K562 (cell line): ENCODE measurements at regions not wholly inside any gene's neighbourhood (a gene's known extent, or its start where the extent isn't known, plus 50 kb on each side); places are given as distances from the start of the nearest gene placed in this dataset.

Experiments used
- ATAC-seq: fragments of 200-7000 bp; cut with Tn5 transposase; 3 replicates; pipeline ENCODE4 v1.9.1; 2020; ENCODE audit warnings: moderate library complexity
- BruUV-seq: library from RNA; stranded (reverse); fragments of 400-500 nt; replicated peaks from 2 replicates; lab custom pipeline; 2021; lab: Mats Ljungman, UMichigan
- CTCF ChIA-PET: fragments of 300-600 bp; formaldehyde crosslinking; extraction: SDS; loops from one replicate; lab custom pipeline; 2021; ENCODE audit warnings: low intra/inter-chr PET ratio; lab: Yijun Ruan, JAX
- POLR2A ChIA-PET: fragments of 300-600, 350-650 bp; sonication (Branson Sonifier 250); formaldehyde crosslinking; extraction: SDS; loops from one replicate; lab custom pipeline; 2021; ENCODE audit warnings: antibody characterized with exemption, inconsistent platforms; lab: Yijun Ruan, JAX
- DNase-seq, 4 experiments: peaks; one replicate each; pipeline versions ENCODE4 v3.0.0 to v3.0.0-alpha.2; 2011 to 2018; ENCODE audit warnings: low spot score in 3 of 4, mixed read lengths in 3 of 4; ENCODE audit errors: extremely low read depth in 1 of 4
- FAIRE-seq: peaks from 2 replicates; lab custom pipeline; 2011; peaks lifted over from hg19 to GRCh38; lab: Jason Lieb, UNC
- H2AFZ ChIP-seq: 2 replicates; pipeline ENCODE4 v1.6.0; 2011; ENCODE audit warnings: low read depth, low read length, control low read depth, inconsistent platforms
- H3K27ac ChIP-seq: fragments of 200-600 bp; 3 replicates; pipeline ENCODE4 v1.8.0; 2011; ENCODE audit warnings: low read depth, mild to moderate bottlenecking, control low read depth, inconsistent platforms, low read length, moderate library complexity, mixed read lengths; ENCODE audit errors: extremely low read depth
- H3K27me3 ChIP-seq, 2 experiments: fragments of 300-600 bp in 1 of 2; 2 replicates in 1 of 2; 3 replicates in 1 of 2; pipeline versions ENCODE4 v1.6.0 to v1.8.0; 2011; ENCODE audit warnings: inconsistent platforms in 2 of 2, low read length in 2 of 2, mild to moderate bottlenecking in 1 of 2, mixed read lengths in 1 of 2, moderate library complexity in 1 of 2; ENCODE audit not compliant: control insufficient read depth in 2 of 2, insufficient read depth in 2 of 2
- H3K36me3 ChIP-seq: fragments of 300-600 bp; 3 replicates; pipeline ENCODE4 v1.8.0; 2011; ENCODE audit warnings: mild to moderate bottlenecking, low read length, inconsistent platforms; ENCODE audit not compliant: control insufficient read depth, insufficient read depth
- H3K4me1 ChIP-seq, 2 experiments: fragments of 200-600 bp in 1 of 2; replicated peaks in 1 of 2; 2 replicates in 1 of 2; 3 replicates in 1 of 2; pipeline versions ENCODE4 v1.5.1 to v1.8.0; 2011; ENCODE audit warnings: inconsistent platforms in 2 of 2, low read length in 2 of 2, mild to moderate bottlenecking in 1 of 2, mixed read lengths in 1 of 2, moderate library complexity in 1 of 2; ENCODE audit not compliant: control insufficient read depth in 2 of 2, insufficient read depth in 2 of 2
- H3K4me2 ChIP-seq: 2 replicates; pipeline ENCODE4 v1.6.1; 2011; ENCODE audit warnings: low read length, control low read depth, inconsistent platforms, mixed read lengths; ENCODE audit not compliant: insufficient read depth
- H3K4me3 ChIP-seq: fragments of 200-600 bp; sonication (generic), shearing (Covaris generic); 2 replicates; pipeline ENCODE4 v1.5.1; 2016; ENCODE audit warnings: control low read depth, inconsistent platforms
- H3K79me2 ChIP-seq: fragments of 200-600 bp; 3 replicates; pipeline ENCODE4 v1.8.0; 2011; ENCODE audit warnings: low read length, inconsistent platforms; ENCODE audit not compliant: control insufficient read depth, insufficient read depth
- H3K9ac ChIP-seq, 2 experiments: 2 replicates each; pipeline versions ENCODE4 v1.6.0 to v1.6.1; 2011; ENCODE audit warnings: low read depth in 2 of 2, low read length in 2 of 2, control low read depth in 1 of 2, inconsistent platforms in 1 of 2, mild to moderate bottlenecking in 1 of 2, mixed read lengths in 1 of 2; ENCODE audit not compliant: insufficient read depth in 1 of 2
- H3K9me1 ChIP-seq: one replicate; pipeline ENCODE4 v1.6.0; 2011; ENCODE audit warnings: inconsistent platforms, mild to moderate bottlenecking, low read length, moderate library complexity; ENCODE audit not compliant: control insufficient read depth, insufficient read depth
- H3K9me3 ChIP-seq: replicated peaks from 2 replicates; pipeline ENCODE4 v1.5.1; 2011; ENCODE audit warnings: low read depth, low read length, inconsistent platforms; ENCODE audit not compliant: control insufficient read depth, insufficient read depth
- H4K20me1 ChIP-seq: replicated peaks from 2 replicates; pipeline ENCODE4 v1.6.1; 2011; ENCODE audit warnings: low read length, inconsistent platforms, mixed read lengths; ENCODE audit not compliant: control insufficient read depth, insufficient read depth
- PCBP2 ChIP-seq: fragments of 200-400 bp; formaldehyde crosslinking; IDR thresholded peaks from 2 replicates; pipeline ENCODE4 v1.6.1; 2018; ENCODE audit warnings: low read length, low read depth, mild to moderate bottlenecking, moderate library complexity; ENCODE audit not compliant: poor library complexity, severe bottlenecking
- ZNF407 ChIP-seq: fragments of 450-650 bp; IDR thresholded peaks from 2 replicates; pipeline ENCODE4 v1.6.1; 2016; ENCODE audit warnings: low read depth
- ZNF511 ChIP-seq: sonication (generic); formaldehyde crosslinking; IDR thresholded peaks from 2 replicates; pipeline ENCODE4 v1.8.0; 2022; ENCODE audit warnings: mild to moderate bottlenecking, missing genetic modification reagents
- WGBS: fragments of 100-300 bp; shearing (Covaris generic); methylation state at CpG from one replicate; pipeline ENCODE4 v1.1.6; 2016; ENCODE audit warnings: low coverage, mixed read lengths; ENCODE audit not compliant: insufficient coverage; ENCODE audit errors: missing lambda C conversion rate; 5-methylcytosine and 5-hydroxymethylcytosine counted together
- in situ Hi-C: fragments of 300-500 bp; cut with MboI; formaldehyde crosslinking; loops from 4 replicates; pipeline ENCODE4 v1.15.0; 2018; ENCODE audit warnings: inconsistent platforms, mixed read lengths
- intact Hi-C: fragments of 100-400 bp; cut with micrococcal nuclease; formaldehyde crosslinking; loops from 2 replicates; pipeline ENCODE4 v1.14.2; 2022

DNA sequence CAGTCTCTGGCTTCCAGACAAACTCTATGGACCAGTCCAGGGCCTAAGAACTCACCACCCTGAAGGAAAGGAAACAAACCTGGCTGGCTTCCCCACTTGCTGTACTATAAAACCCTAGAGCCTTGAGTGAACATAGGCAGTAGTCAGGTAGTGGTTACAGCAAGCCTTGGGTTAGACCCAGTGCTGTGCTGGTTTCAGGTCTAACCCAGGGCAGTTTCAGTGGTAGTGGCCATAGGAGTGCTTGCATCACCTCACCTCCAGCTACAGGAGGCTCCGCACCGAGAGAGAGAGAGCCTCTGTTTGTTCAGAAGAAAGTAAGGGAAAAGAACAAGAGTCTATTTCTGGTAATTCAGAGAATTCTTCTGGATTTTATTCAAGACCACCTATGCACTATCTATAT lies 714.1 kb upstream of the CDH10 start:
- DNase-seq (no peak), ATAC-seq (no peak), FAIRE-seq (no peak)
- Histone ChIP-seq H3K4me1 (no peaks in the 10 kb centered on the region), H3K4me3 (no peak overlapping the region), H3K79me2 (no peaks in the 10 kb centered on the region), H3K9me1 (no peaks in the 10 kb centered on the region), H4K20me1 (no peaks in the 10 kb centered on the region), H3K27ac (no peak overlapping the region), H3K27me3 (no peaks in the 10 kb centered on the region), H2AFZ (no peak overlapping the region), H3K9me3 (no peaks in the 10 kb centered on the region), H3K36me3 (no peaks in the 10 kb centered on the region), H3K4me2 (no peak overlapping the region), H3K9ac (no peak overlapping the region)
- intact Hi-C loops: no loop called here
- BruUV-seq: no TSS peak
- TF ChIP-seq PCBP2: no peak
- TF ChIP-seq ZNF511 (CRISPR knock-in tag): no peak
- no peak for TF ChIP-seq ZNF407
- CTCF ChIA-PET: no interaction called here
- POLR2A ChIA-PET: no interaction called here
- in situ Hi-C loops: no loop called here
- WGBS: 9% methylated on average over 2 of the region's 2 CpGs
